CD4-positive, alpha-beta T cell (primary cell): ENCODE measurements at regions not wholly inside any gene's neighbourhood (a gene's known extent, or its start where the extent isn't known, plus 50 kb on each side); places are given as distances from the start of the nearest gene placed in this dataset.

Source experiments
- ATAC-seq: fragments of 200-7000 bp; cut with Tn5 transposase; one replicate; pipeline ENCODE4 v1.10.0; 2022; ENCODE audit warnings: mild to moderate bottlenecking; ENCODE audit not compliant: poor library complexity
- CTCF ChIA-PET: fragments of 350-600 bp; sonication (Branson Sonifier 250); formaldehyde crosslinking; loops from one replicate; lab custom pipeline; 2021; ENCODE audit warnings: antibody characterized with exemption, inconsistent platforms; lab: Charles Lee
- POLR2A ChIA-PET: fragments of 350-600 bp; sonication (Branson Sonifier 250); formaldehyde crosslinking; loops from one replicate; lab custom pipeline; 2021; ENCODE audit warnings: antibody characterized with exemption, inconsistent platforms; lab: Charles Lee
- DNase-seq, 14 experiments: peaks; one replicate each; pipeline ENCODE4 v3.0.0-alpha.2; 2013 to 2020; ENCODE audit warnings: mixed read lengths in 2 of 14
- H3K27ac ChIP-seq, 2 donors: one replicate each; pipeline versions ENCODE4 v1.5.1 to v1.7.0; 2013; ENCODE audit warnings: low read length in 2 of 2, low read depth in 1 of 2, mild to moderate bottlenecking in 1 of 2
- H3K27me3 ChIP-seq, 2 experiments: 1 replicate in 1 of 2; 2 replicates in 1 of 2; pipeline versions ENCODE4 v1.6.1 to v1.7.0; 2013; ENCODE audit warnings: low read length in 2 of 2, control low read depth in 1 of 2, mild to moderate bottlenecking in 1 of 2, moderate library complexity in 1 of 2; ENCODE audit not compliant: insufficient read depth in 2 of 2, control insufficient read depth in 1 of 2
- H3K36me3 ChIP-seq: one replicate; pipeline ENCODE4 v1.6.1; 2013; ENCODE audit warnings: low read length, control low read depth; ENCODE audit not compliant: insufficient read depth
- H3K4me1 ChIP-seq: one replicate; pipeline ENCODE4 v1.6.1; 2013; ENCODE audit warnings: low read length, control low read depth; ENCODE audit not compliant: insufficient read depth
- H3K4me3 ChIP-seq: one replicate; pipeline ENCODE4 v1.5.1; 2013; ENCODE audit warnings: mild to moderate bottlenecking, low read length, moderate library complexity
- H3K9me3 ChIP-seq, 2 experiments: 1 replicate in 1 of 2; 2 replicates in 1 of 2; pipeline versions ENCODE4 v1.6.1 to v1.7.0; 2013; ENCODE audit warnings: low read length in 2 of 2, mild to moderate bottlenecking in 2 of 2, control low read depth in 1 of 2, moderate library complexity in 1 of 2; ENCODE audit not compliant: control insufficient read depth in 1 of 2, insufficient read depth in 1 of 2
- H3K27ac Mint-ChIP-seq: one replicate; pipeline ENCODE4 v1.8.0; 2020; ENCODE audit warnings: mixed read lengths
- H3K27me3 Mint-ChIP-seq: one replicate; pipeline ENCODE4 v1.8.0; 2021; ENCODE audit warnings: mixed read lengths
- H3K36me3 Mint-ChIP-seq: one replicate; pipeline ENCODE4 v1.8.0; 2021; ENCODE audit warnings: low read depth, mixed read lengths
- H3K4me1 Mint-ChIP-seq: one replicate; pipeline ENCODE4 v1.8.0; 2021; ENCODE audit warnings: low read depth, mixed read lengths
- H3K4me3 Mint-ChIP-seq: one replicate; pipeline ENCODE4 v1.8.0; 2020; ENCODE audit warnings: mild to moderate bottlenecking, mixed read lengths
- H3K9me3 Mint-ChIP-seq: one replicate; pipeline ENCODE4 v1.8.0; 2020; ENCODE audit warnings: mixed read lengths
- CTCF ChIP-seq: fragments of 200-600 bp; IDR thresholded peaks from one replicate; pipeline ENCODE4 v1.8.0; 2022; ENCODE audit warnings: antibody characterized with exemption, mild to moderate bottlenecking
- intact Hi-C, 2 experiments: fragments of 100-400 bp; cut with DNase I in 1 of 2; cut with micrococcal nuclease in 1 of 2; formaldehyde crosslinking; loops; one replicate each; pipeline versions ENCODE4 v1.15.1 to v1.9.0; 2023 to 2025; cut with DNase I, micrococcal nuclease

DNA sequence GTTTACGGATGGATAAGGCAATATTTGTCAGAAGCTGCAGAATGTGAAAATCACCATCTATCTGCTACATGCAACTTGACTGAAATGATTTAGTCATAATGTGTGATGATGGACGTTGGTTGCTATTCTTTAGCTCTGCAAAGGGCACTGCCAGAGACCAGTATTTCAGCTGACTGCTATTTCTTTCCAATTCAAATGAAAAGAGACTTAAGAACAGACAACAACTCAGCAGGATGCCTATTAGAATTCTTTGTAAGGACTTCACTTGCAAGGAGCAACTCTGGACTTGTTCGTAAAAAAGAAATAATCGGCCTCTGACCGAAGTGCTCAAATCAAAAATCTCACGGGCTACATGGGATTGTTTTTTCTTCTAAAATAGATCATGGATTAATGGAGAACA, 262.7 kb downstream of the DHX15 start:
- ChIA-PET CTCF (no interaction called here), POLR2A (no interaction called here)
- no peaks in the 10 kb centered on the region for H3K36me3 ChIP-seq
- H3K4me3 ChIP-seq = no peak overlapping the region
- H3K27me3 ChIP-seq = no peaks in the 10 kb centered on the region
- Mint-ChIP-seq H3K36me3 (no peaks in the 10 kb centered on the region), H3K27ac (no peak overlapping the region), H3K4me1 (no peaks in the 10 kb centered on the region), H3K9me3 (no peaks in the 10 kb centered on the region), H3K27me3 (no peaks in the 10 kb centered on the region), H3K4me3 (no peak overlapping the region)
- DNase-seq (no peak), ATAC-seq (no peak)
- no peaks in the 10 kb centered on the region for H3K9me3 ChIP-seq
- intact Hi-C loops = no loop called here
- H3K27ac ChIP-seq = no peak overlapping the region
- H3K4me1 ChIP-seq = no peaks in the 10 kb centered on the region
- TF ChIP-seq CTCF = no peak

GRCh38 chr4:24321131-24321530, 263.2 kb downstream of the DHX15 start:
- Histone ChIP-seq H3K4me3 (no peak overlapping the region), H3K4me1 (no peaks in the 10 kb centered on the region), H3K27ac (no peak overlapping the region), H3K9me3 (no peaks in the 10 kb centered on the region), H3K36me3 (no peaks in the 10 kb centered on the region), H3K27me3 (no peaks in the 10 kb centered on the region)
- Mint-ChIP-seq H3K4me3 (no peak overlapping the region), H3K27me3 (no peaks in the 10 kb centered on the region), H3K27ac (no peak overlapping the region), H3K4me1 (no peaks in the 10 kb centered on the region), H3K36me3 (no peaks in the 10 kb centered on the region), H3K9me3 (no peaks in the 10 kb centered on the region)
- POLR2A ChIA-PET = no interaction called here
- no peak for TF ChIP-seq CTCF
- CTCF ChIA-PET = no interaction called here
- DNase-seq = no peak
- no peak for ATAC-seq
- intact Hi-C loops = no loop called here

DNA sequence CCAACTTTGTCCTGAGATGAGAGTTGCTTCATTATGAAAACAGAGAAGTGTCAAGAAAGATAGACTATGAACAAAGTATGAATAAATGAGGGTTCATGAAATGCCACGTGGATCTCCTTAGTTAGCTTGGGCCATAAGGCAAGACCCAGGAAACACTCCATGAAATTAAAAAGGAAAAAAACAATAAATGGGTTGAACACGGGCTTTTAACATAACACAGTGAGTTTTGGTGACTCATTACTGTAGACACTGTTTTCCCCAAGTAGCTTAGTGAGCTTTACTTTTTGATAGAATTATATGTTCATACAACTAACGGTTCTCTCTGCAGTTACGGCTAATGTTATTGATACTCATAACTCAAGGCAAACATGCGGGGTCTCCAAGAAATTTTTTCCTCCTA, 265.0 kb downstream of the DHX15 start:
- H3K4me1 ChIP-seq = no peaks in the 10 kb centered on the region
- H3K9me3 ChIP-seq = no peaks in the 10 kb centered on the region
- H3K27me3 Mint-ChIP-seq = no peaks in the 10 kb centered on the region
- no peak for DNase-seq
- no peak overlapping the region for H3K4me3 Mint-ChIP-seq
- ChIA-PET CTCF (no interaction called here), POLR2A (no interaction called here)
- H3K4me1 Mint-ChIP-seq = no peaks in the 10 kb centered on the region
- TF ChIP-seq CTCF = no peak
- no peaks in the 10 kb centered on the region for H3K36me3 Mint-ChIP-seq
- no peak overlapping the region for H3K27ac Mint-ChIP-seq
- no peaks in the 10 kb centered on the region for H3K9me3 Mint-ChIP-seq
- intact Hi-C loops = no loop called here
- H3K4me3 ChIP-seq = no peak overlapping the region
- ATAC-seq = no peak
- H3K36me3 ChIP-seq = no peaks in the 10 kb centered on the region
- no peaks in the 10 kb centered on the region for H3K27me3 ChIP-seq
- no peak overlapping the region for H3K27ac ChIP-seq
